ENCODE measurements at regions not wholly inside any gene's neighbourhood (a gene's known extent, or its start where the extent isn't known, plus 50 kb on each side); places are given as distances from the start of the nearest gene placed in this dataset.
A peak's percentile ranks its signal among the peaks of the same experiment; 100 is the strongest.

- TF ChIP-seq MGA (IDR thresholded peaks at IDR 0.05): peak; percentile 54
- TF ChIP-seq CBFA2T2 (conservative IDR thresholded peaks at IDR 0.05): 0 out of 2 replicates have a peak, but pooled peaks have one; percentile 22
- TF ChIP-seq ESRRA (IDR thresholded peaks at IDR 0.05; ENCODE audit: borderline replicate concordance, low read depth): no peak
- no peak for TF ChIP-seq ZNF655 (CRISPR knock-in tag; IDR thresholded peaks at IDR 0.05)
- no peak for TF ChIP-seq ZNF830 (CRISPR knock-in tag; IDR thresholded peaks at IDR 0.05)
- TF ChIP-seq TOE1 (IDR thresholded peaks at IDR 0.05; ENCODE audit: borderline replicate concordance): peak; percentile 63
- no peak for TF ChIP-seq TOE1 (CRISPR knock-in tag; IDR thresholded peaks at IDR 0.05; ENCODE audit: borderline replicate concordance, low read depth)
- TF ChIP-seq MEF2A (IDR thresholded peaks at IDR 0.05; ENCODE audit: control insufficient read depth, low read depth, low read length): no peak
- no peak for TF ChIP-seq ZNF134 (CRISPR knock-in tag; conservative IDR thresholded peaks at IDR 0.05)
- no peak for TF ChIP-seq MBD1 (CRISPR knock-in tag; IDR thresholded peaks at IDR 0.05)
- no peak for TF ChIP-seq ZNF444 (CRISPR knock-in tag; IDR thresholded peaks at IDR 0.05)
- TF ChIP-seq ATF1 (CRISPR knock-in tag; IDR thresholded peaks at IDR 0.05): no peak
- TF ChIP-seq ATF1 (tag; IDR thresholded peaks at IDR 0.05): no peak
- no peak for TF ChIP-seq LCOR (CRISPR knock-in tag; IDR thresholded peaks at IDR 0.05)
- peak; percentile 31 for TF ChIP-seq KDM5B (IDR thresholded peaks at IDR 0.05; ENCODE audit: insufficient replicate concordance, low read depth, low read length)
- no peak for TF ChIP-seq TRIM28 (IDR thresholded peaks at IDR 0.05)
Measured at GRCh38 chr20:23155141-23155590, 69.0 kb upstream of the CD93 start (continued).
